ENCODE measurements at regions not wholly inside any gene's neighbourhood (a gene's known extent, or its start where the extent isn't known, plus 50 kb on each side); places are given as distances from the start of the nearest gene placed in this dataset.

DNA sequence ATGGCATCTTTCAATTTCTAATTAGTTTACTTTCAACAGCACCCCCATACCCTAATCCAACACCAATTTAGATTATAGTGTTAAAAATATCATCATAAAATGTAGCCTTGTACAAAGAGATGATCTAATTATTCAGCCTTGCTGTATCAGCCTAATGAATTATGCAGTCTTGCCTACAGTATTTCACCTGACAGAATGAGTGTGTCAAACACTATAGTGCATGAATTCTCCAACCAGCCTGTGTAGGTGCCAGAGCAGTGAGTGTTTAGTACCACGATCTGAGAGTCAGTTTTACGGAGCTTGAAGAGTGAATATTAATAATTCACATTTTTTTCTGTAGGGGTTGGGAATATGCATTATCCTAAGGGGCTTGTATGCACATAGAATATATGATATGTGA lies 411.6 kb upstream of the SLC14A2 start:
- no peak for TF ChIP-seq EZH2 (IDR thresholded peaks at IDR 0.05; ENCODE audit: insufficient read depth, low read length)
- no peak for TF ChIP-seq CTCF (IDR thresholded peaks at IDR 0.05; ENCODE audit: insufficient read depth, low read depth, low read length)

Measured in astrocyte (in vitro differentiated cells and primary cell).